SK-N-SH (cell line): ENCODE measurements at regions not wholly inside any gene's neighbourhood (a gene's known extent, or its start where the extent isn't known, plus 50 kb on each side); places are given as distances from the start of the nearest gene placed in this dataset.

ENCODE experiments used
- CTCF ChIA-PET: fragments of 300-600, 350-600 bp; formaldehyde crosslinking; extraction: SDS; loops from one replicate; lab custom pipeline; 2021; lab: Yijun Ruan, JAX
- POLR2A ChIA-PET: fragments of 350-600 bp; sonication (Branson Sonifier 250); formaldehyde crosslinking; extraction: SDS; loops from one replicate; lab custom pipeline; 2020; ENCODE audit warnings: antibody characterized with exemption, inconsistent platforms; lab: Yijun Ruan, JAX
- DNase-seq: peaks from one replicate; pipeline ENCODE4 v3.0.0; 2012
- H2AFZ ChIP-seq: fragments of 200-600 bp; sonication (generic); 2 replicates; pipeline ENCODE4 v1.8.1; 2016; ENCODE audit warnings: antibody characterized with exemption, mild to moderate bottlenecking, low read depth
- H3F3A ChIP-seq: fragments of 200-600 bp; sonication (generic); replicated peaks from 2 replicates; pipeline ENCODE3; 2016; ENCODE audit warnings: antibody characterized with exemption, mild to moderate bottlenecking; ENCODE audit not compliant: insufficient read depth
- H3K27ac ChIP-seq, 2 experiments: fragments of 200-500 bp in 1 of 2; fragments of 200-600 bp in 1 of 2; sonication (Bioruptor generic) in 1 of 2; sonication (generic), shearing (Covaris generic) in 1 of 2; 2 replicates each; pipeline versions ENCODE4 v1.5.1 to v1.6.1; 2014 to 2016; ENCODE audit warnings: low read depth in 2 of 2, inconsistent platforms in 1 of 2, low read length in 1 of 2, mild to moderate bottlenecking in 1 of 2, mixed read lengths in 1 of 2
- H3K27me3 ChIP-seq: fragments of 200-600 bp; sonication (generic), shearing (Covaris generic); 2 replicates; pipeline ENCODE4 v1.6.1; 2016; ENCODE audit warnings: mixed run types; ENCODE audit not compliant: insufficient read depth
- H3K36me3 ChIP-seq, 2 experiments: fragments of 200-500 bp in 1 of 2; fragments of 200-600 bp in 1 of 2; sonication (Bioruptor generic) in 1 of 2; sonication (generic) in 1 of 2; replicated peaks in 1 of 2; 2 replicates each; pipeline versions ENCODE3 to v1.5.1; 2014 to 2016; ENCODE audit warnings: low read length in 1 of 2, mild to moderate bottlenecking in 1 of 2; ENCODE audit not compliant: insufficient read depth in 2 of 2, control insufficient read depth in 1 of 2
- H3K4me1 ChIP-seq, 2 experiments: fragments of 200-500 bp in 1 of 2; fragments of 200-600 bp in 1 of 2; sonication (Bioruptor generic) in 1 of 2; sonication (generic), shearing (Covaris generic) in 1 of 2; 2 replicates each; pipeline versions ENCODE4 v1.5.1 to v1.6.1; 2014 to 2016; ENCODE audit warnings: low read depth in 1 of 2, low read length in 1 of 2, mixed run types in 1 of 2; ENCODE audit not compliant: insufficient read depth in 2 of 2, control insufficient read depth in 1 of 2
- H3K4me2 ChIP-seq: fragments of 200-600 bp; sonication (generic), shearing (Covaris generic); 2 replicates; pipeline ENCODE4 v1.6.1; 2017; ENCODE audit warnings: mixed run types
- H3K4me3 ChIP-seq, 2 experiments: fragments of 200-500 bp in 1 of 2; fragments of 200-600 bp in 1 of 2; sonication (Bioruptor generic) in 1 of 2; sonication (generic), shearing (Covaris generic) in 1 of 2; 2 replicates each; pipeline versions ENCODE4 v1.5.1 to v1.8.1; 2014 to 2016; ENCODE audit warnings: low read depth in 2 of 2, inconsistent platforms in 1 of 2, low read length in 1 of 2, mild to moderate bottlenecking in 1 of 2, mixed read lengths in 1 of 2, moderate library complexity in 1 of 2
- H3K79me2 ChIP-seq: fragments of 200-600 bp; sonication (generic); 2 replicates; pipeline ENCODE4 v1.8.1; 2017; ENCODE audit warnings: mild to moderate bottlenecking; ENCODE audit not compliant: insufficient read depth
- H3K9ac ChIP-seq: fragments of 200-600 bp; sonication (generic); 2 replicates; pipeline ENCODE4 v1.6.1; 2017; ENCODE audit warnings: mixed run types
- H3K9me2 ChIP-seq: fragments of 200-600 bp; sonication (generic); 2 replicates; pipeline ENCODE4 v1.6.1; 2017; ENCODE audit warnings: mixed run types
- H3K9me3 ChIP-seq: fragments of 200-600 bp; sonication (generic); 2 replicates; pipeline ENCODE4 v1.6.1; 2017; ENCODE audit warnings: mixed run types, mild to moderate bottlenecking, moderate library complexity
- H4K20me1 ChIP-seq: fragments of 200-600 bp; sonication (generic); 2 replicates; pipeline ENCODE4 v1.6.1; 2017; ENCODE audit warnings: mild to moderate bottlenecking, mixed run types; ENCODE audit not compliant: insufficient read depth
- CHD2 ChIP-seq: fragments of 150-350 bp; IDR thresholded peaks from 2 replicates; pipeline ENCODE4 v1.6.1; 2018; ENCODE audit warnings: low read length; ENCODE audit not compliant: partially characterized antibody
- ELF1 ChIP-seq: IDR thresholded peaks from 2 replicates; pipeline ENCODE4 v1.4.0; 2012
- FOSL2 ChIP-seq: IDR thresholded peaks from 2 replicates; pipeline ENCODE4 v1.4.0; 2012; ENCODE audit warnings: low read depth, mild to moderate bottlenecking, moderate library complexity, borderline replicate concordance
- GABPA ChIP-seq: IDR thresholded peaks from 2 replicates; pipeline ENCODE4 v1.4.0; 2012; ENCODE audit warnings: low read depth, mild to moderate bottlenecking
- GATA2 ChIP-seq: sonication (generic); formaldehyde crosslinking; IDR thresholded peaks from 2 replicates; pipeline ENCODE4 v1.5.0; 2020; ENCODE audit warnings: mild to moderate bottlenecking, missing genetic modification reagents
- MAX ChIP-seq: IDR thresholded peaks from 2 replicates; pipeline ENCODE4 v1.4.0; 2012; ENCODE audit warnings: low read depth
- NFIC ChIP-seq: IDR thresholded peaks from 2 replicates; pipeline ENCODE4 v1.4.0; 2012; ENCODE audit warnings: borderline replicate concordance
- POLR2AphosphoS5 ChIP-seq: IDR thresholded peaks from 2 replicates; pipeline ENCODE4 v1.6.1; 2012; ENCODE audit warnings: low read depth, low read length
- RXRA ChIP-seq: IDR thresholded peaks from 2 replicates; pipeline ENCODE4 v1.4.0; 2012; ENCODE audit warnings: low read depth, mild to moderate bottlenecking, borderline replicate concordance
- SMC3 ChIP-seq: IDR thresholded peaks from 2 replicates; pipeline ENCODE4 v1.6.1; 2012; ENCODE audit warnings: low read depth, low read length, improper control_type of control experiment
- TEAD4 ChIP-seq: IDR thresholded peaks from 2 replicates; pipeline ENCODE4 v1.4.0; 2012; ENCODE audit warnings: mild to moderate bottlenecking, borderline replicate concordance; ENCODE audit not compliant: insufficient read depth
- ZBTB33 ChIP-seq: IDR thresholded peaks from 2 replicates; pipeline ENCODE4 v1.4.0; 2012; ENCODE audit warnings: low read depth, borderline replicate concordance
- WGBS: methylation state at CpG from one replicate; pipeline ENCODE4 v1.1.6; 2017; ENCODE audit warnings: low lambda C conversion rate; 5-methylcytosine and 5-hydroxymethylcytosine counted together

- TF ChIP-seq RXRA (no peak), POLR2AphosphoS5 (no peak), TEAD4 (no peak), SMC3 (no peak), GABPA (no peak), ELF1 (no peak)
These were observed 263.6 kb upstream of the RASA1 start (continued) for GRCh38 chr5:87004101-87004500.

- H3K4me1 ChIP-seq: no peaks in the 10 kb centered on the region
- H3K9me3 ChIP-seq: no peaks in the 10 kb centered on the region
- H3K9ac ChIP-seq: no peak overlapping the region
- no peak overlapping the region for H3K4me2 ChIP-seq
- H2AFZ ChIP-seq: no peak overlapping the region
- DNase-seq: no peak
- H3K79me2 ChIP-seq: no peaks in the 10 kb centered on the region
- H3K9me2 ChIP-seq: no peaks in the 10 kb centered on the region
- no peaks in the 10 kb centered on the region for H3F3A ChIP-seq
- no peaks in the 10 kb centered on the region for H3K36me3 ChIP-seq
- H3K27ac ChIP-seq: no peak overlapping the region
- H3K4me3 ChIP-seq: no peak overlapping the region
- no peak for TF ChIP-seq CHD2
- ChIA-PET CTCF (interaction anchor here (1.1 to 1.6 kb wide), 2 partner anchors 18 to 127 kb away, joined by 3 read pairs; no protein-coding TSS in a partner anchor), POLR2A (no interaction called here)
- H4K20me1 ChIP-seq: no peaks in the 10 kb centered on the region
- peaks cover 11% of the 10 kb centered on the region; the same call in 1 of the 2 replicates for H3K27me3 ChIP-seq
These were observed 259.9 kb upstream of the RASA1 start for GRCh38 chr5:87007737-87008136.

GRCh38 chr5:87008751-87009560 is 258.7 kb upstream of the RASA1 start:
- Histone ChIP-seq H3K27ac (no peak overlapping the region), H3F3A (peaks cover 3% of the 10 kb centered on the region), H3K4me1 (no peaks in the 10 kb centered on the region), H3K36me3 (no peaks in the 10 kb centered on the region), H2AFZ (no peak overlapping the region), H3K79me2 (no peaks in the 10 kb centered on the region), H3K9me3 (no peaks in the 10 kb centered on the region), H4K20me1 (no peaks in the 10 kb centered on the region), H3K9ac (no peak overlapping the region), H3K4me2 (no peak overlapping the region), H3K27me3 (no peaks in the 10 kb centered on the region; the same call in 1 of the 2 replicates), H3K9me2 (no peaks in the 10 kb centered on the region), H3K4me3 (no peak overlapping the region)
- TF ChIP-seq GATA2 (CRISPR knock-in tag) (no peak), SMC3 (no peak), FOSL2 (no peak), NFIC (no peak), ZBTB33 (no peak), MAX (no peak)
- ChIA-PET CTCF (no interaction called here), POLR2A (no interaction called here)
- no peak for DNase-seq
- 4% methylated on average over 5 of the region's 5 CpGs for WGBS
